Anterior cingulate cortex (tissue), 58 donors: ENCODE measurements at regions not wholly inside any gene's neighbourhood (a gene's known extent, or its start where the extent isn't known, plus 50 kb on each side); places are given as distances from the start of the nearest gene placed in this dataset.
"Not testable (repeated sequence)": the region's sequence is repeated elsewhere in the genome, so short reads cannot be mapped to it uniquely, and the experiment has no call there.

ENCODE experiments used
- DNase-seq, 58 donors: peaks; one replicate each; lab custom pipeline; 2025; lab: John Stamatoyannopoulos, UW

GRCh38 chr14:21902561-21903181 is 229.1 kb upstream of the OR4E1 start:
- peak in 12 of 58 donors; percentile 2 to 32 (median 8) for DNase-seq

- not testable (repeated sequence) for DNase-seq
These were observed 221.2 kb upstream of the OR4E1 start for GRCh38 chr14:21894898-21895194.

GRCh38 chr14:21894003-21894897 is 220.6 kb upstream of the OR4E1 start:
- peak in 5 of 58 donors; percentile 0 to 16 (median 7) for DNase-seq

- DNase-seq = no peak
These were observed 218.3 kb upstream of the OR4E1 start for GRCh38 chr14:21891921-21892320.

- DNase-seq = no peak
These were observed 211.4 kb upstream of the OR4E1 start for GRCh38 chr14:21884995-21885394.

- no peak for DNase-seq
These were observed 208.6 kb upstream of the OR4E1 start for GRCh38 chr14:21882226-21882625.

- DNase-seq = no peak
These were observed 207.3 kb upstream of the OR4E1 start for GRCh38 chr14:21880918-21881317.

- no peak for DNase-seq
These were observed 202.2 kb upstream of the OR4E1 start for GRCh38 chr14:21875791-21876190.

- DNase-seq = no peak
These were observed 201.3 kb upstream of the OR4E1 start for GRCh38 chr14:21874946-21875345.

GRCh38 chr14:21874167-21874566 is 200.5 kb upstream of the OR4E1 start:
- no peak for DNase-seq

GRCh38 chr14:21868442-21869046 is 194.9 kb upstream of the OR4E1 start:
- DNase-seq = peak in 18 of 58 donors; percentile 0 to 29 (median 7)

- no peak for DNase-seq
These were observed 193.9 kb upstream of the OR4E1 start for GRCh38 chr14:21867541-21867940.

GRCh38 chr14:21866479-21866878 is 192.9 kb upstream of the OR4E1 start:
- DNase-seq = no peak

GRCh38 chr14:21863289-21863688 is 189.7 kb upstream of the OR4E1 start:
- no peak for DNase-seq

GRCh38 chr14:21861153-21861552 is 187.5 kb upstream of the OR4E1 start:
- no peak for DNase-seq

GRCh38 chr14:21860172-21860571 is 186.6 kb upstream of the OR4E1 start:
- no peak for DNase-seq

- DNase-seq = no peak
These were observed 179.2 kb upstream of the OR4E1 start for GRCh38 chr14:21852775-21853174.

GRCh38 chr14:21852061-21852664 is 178.5 kb upstream of the OR4E1 start:
- DNase-seq = peak in 29 of 58 donors; percentile 0 to 62 (median 19)

- DNase-seq = not testable (repeated sequence)
These were observed 173.3 kb upstream of the OR4E1 start for GRCh38 chr14:21846902-21847301.

- DNase-seq = peak in 8 of 58 donors; percentile 1 to 29 (median 2)
These were observed 172.7 kb upstream of the OR4E1 start for GRCh38 chr14:21846227-21846885.

- DNase-seq = no peak
These were observed 167.1 kb upstream of the OR4E1 start for GRCh38 chr14:21840765-21841164.
